SKM-1 treated with dmso at 0.1 percent for 144 hours (cell line): ENCODE measurements at regions not wholly inside any gene's neighbourhood (a gene's known extent, or its start where the extent isn't known, plus 50 kb on each side); places are given as distances from the start of the nearest gene placed in this dataset.

Source experiments
- DNase-seq: peaks from one replicate; lab custom pipeline; 2025; ENCODE audit not compliant: unreplicated experiment; lab: John Stamatoyannopoulos, UW

GRCh38 chr14:56494167-56494566 is 85.4 kb upstream of the TMEM260 start:
- no peak for DNase-seq

- no peak for DNase-seq
Measured at GRCh38 chr14:56498112-56498511, 81.5 kb upstream of the TMEM260 start.

- DNase-seq = no peak
Measured at GRCh38 chr14:56501909-56502530, 77.6 kb upstream of the TMEM260 start.

GRCh38 chr14:56505361-56505760 is 74.2 kb upstream of the TMEM260 start:
- no peak for DNase-seq

- no peak for DNase-seq
Measured at GRCh38 chr14:56512521-56512920, 67.1 kb upstream of the TMEM260 start.

- no peak for DNase-seq
Measured at GRCh38 chr14:56514663-56515371, 64.8 kb upstream of the TMEM260 start.

GRCh38 chr14:56515739-56516138 is 63.9 kb upstream of the TMEM260 start:
- DNase-seq = no peak

- no peak for DNase-seq
Measured at GRCh38 chr14:56522403-56522802, 57.2 kb upstream of the TMEM260 start.

GRCh38 chr14:56524971-56525677 is 54.5 kb upstream of the TMEM260 start:
- DNase-seq = no peak

- no peak for DNase-seq
Measured at GRCh38 chr14:56528927-56529326, 50.7 kb upstream of the TMEM260 start.
